ENCODE measurements at regions not wholly inside any gene's neighbourhood (a gene's known extent, or its start where the extent isn't known, plus 50 kb on each side); places are given as distances from the start of the nearest gene placed in this dataset.

- DNase-seq (ENCODE audit: low spot score) = no peak
These were observed 84.8 kb upstream of the POU3F3 start for GRCh38 chr2:104769096-104769495.

GRCh38 chr2:104772996-104773395, 80.9 kb upstream of the POU3F3 start:
- no peak for DNase-seq (ENCODE audit: low spot score)

GRCh38 chr2:104774631-104775030, 79.3 kb upstream of the POU3F3 start:
- no peak for DNase-seq (ENCODE audit: low spot score)

- DNase-seq (ENCODE audit: low spot score) = no peak
These were observed 76.2 kb upstream of the POU3F3 start for GRCh38 chr2:104777721-104778120.

- DNase-seq (ENCODE audit: low spot score) = no peak
These were observed 72.8 kb upstream of the POU3F3 start for GRCh38 chr2:104781151-104781550.

- no peak for DNase-seq (ENCODE audit: low spot score)
These were observed 69.7 kb upstream of the POU3F3 start for GRCh38 chr2:104784264-104784663.

GRCh38 chr2:104786204-104786603, 67.7 kb upstream of the POU3F3 start:
- no peak for DNase-seq (ENCODE audit: low spot score)

GRCh38 chr2:104786821-104787220, 67.1 kb upstream of the POU3F3 start:
- DNase-seq (ENCODE audit: low spot score) = no peak

- DNase-seq (ENCODE audit: low spot score) = no peak
These were observed 66.4 kb upstream of the POU3F3 start for GRCh38 chr2:104787298-104788065.

- DNase-seq (ENCODE audit: low spot score) = no peak
These were observed 65.0 kb upstream of the POU3F3 start for GRCh38 chr2:104788742-104789455.

- no peak for DNase-seq (ENCODE audit: low spot score)
These were observed 63.7 kb upstream of the POU3F3 start for GRCh38 chr2:104790100-104790811.

- no peak for DNase-seq (ENCODE audit: low spot score)
These were observed 62.9 kb upstream of the POU3F3 start for GRCh38 chr2:104790901-104791495.

GRCh38 chr2:104793966-104794365, 59.9 kb upstream of the POU3F3 start:
- no peak for DNase-seq (ENCODE audit: low spot score)

- no peak for DNase-seq (ENCODE audit: low spot score)
These were observed 59.5 kb upstream of the POU3F3 start for GRCh38 chr2:104794441-104794840.
